22Rv1 (cell line): ENCODE measurements at regions not wholly inside any gene's neighbourhood (a gene's known extent, or its start where the extent isn't known, plus 50 kb on each side); places are given as distances from the start of the nearest gene placed in this dataset.

Experiments used
- H3K27ac ChIP-seq: fragments of 450-650 bp; 2 replicates; pipeline ENCODE4 v1.5.1; 2017
- ZFX ChIP-seq: fragments of 450-650 bp; IDR thresholded peaks from 2 replicates; pipeline ENCODE4 v1.6.1; 2017; ENCODE audit warnings: antibody characterized with exemption, borderline replicate concordance
- TF ChIP-seq, protein P1 (sequence below): fragments of 450-650 bp; IDR thresholded peaks from 2 replicates; pipeline ENCODE4 v1.5.1; 2017; ENCODE audit warnings: mild to moderate bottlenecking

DNA sequence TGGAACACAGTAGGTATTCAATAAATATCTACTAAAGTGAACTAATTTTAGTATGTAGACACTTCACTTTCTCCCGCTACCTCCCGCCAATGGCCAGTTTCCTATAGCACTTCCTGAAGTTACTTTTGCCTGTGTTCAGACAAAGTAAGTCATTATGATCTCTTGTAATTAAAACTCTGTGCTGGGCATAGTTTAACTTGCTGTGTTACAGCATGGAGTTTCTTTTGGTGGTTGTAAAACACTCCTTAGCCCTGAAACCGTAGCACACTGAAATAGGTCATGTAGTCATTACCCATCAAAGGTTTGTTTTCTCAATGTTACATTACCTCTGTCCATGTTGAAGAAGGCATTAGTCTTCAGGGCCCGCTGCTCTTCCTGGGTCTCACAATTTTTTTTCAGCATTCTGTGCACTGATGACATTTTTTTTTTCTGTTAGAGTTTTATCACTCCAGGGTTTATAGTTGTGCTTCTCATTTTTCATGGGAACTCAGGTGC is 54.0 kb upstream of the CENPW start:
- TF ChIP-seq, protein P1, sequence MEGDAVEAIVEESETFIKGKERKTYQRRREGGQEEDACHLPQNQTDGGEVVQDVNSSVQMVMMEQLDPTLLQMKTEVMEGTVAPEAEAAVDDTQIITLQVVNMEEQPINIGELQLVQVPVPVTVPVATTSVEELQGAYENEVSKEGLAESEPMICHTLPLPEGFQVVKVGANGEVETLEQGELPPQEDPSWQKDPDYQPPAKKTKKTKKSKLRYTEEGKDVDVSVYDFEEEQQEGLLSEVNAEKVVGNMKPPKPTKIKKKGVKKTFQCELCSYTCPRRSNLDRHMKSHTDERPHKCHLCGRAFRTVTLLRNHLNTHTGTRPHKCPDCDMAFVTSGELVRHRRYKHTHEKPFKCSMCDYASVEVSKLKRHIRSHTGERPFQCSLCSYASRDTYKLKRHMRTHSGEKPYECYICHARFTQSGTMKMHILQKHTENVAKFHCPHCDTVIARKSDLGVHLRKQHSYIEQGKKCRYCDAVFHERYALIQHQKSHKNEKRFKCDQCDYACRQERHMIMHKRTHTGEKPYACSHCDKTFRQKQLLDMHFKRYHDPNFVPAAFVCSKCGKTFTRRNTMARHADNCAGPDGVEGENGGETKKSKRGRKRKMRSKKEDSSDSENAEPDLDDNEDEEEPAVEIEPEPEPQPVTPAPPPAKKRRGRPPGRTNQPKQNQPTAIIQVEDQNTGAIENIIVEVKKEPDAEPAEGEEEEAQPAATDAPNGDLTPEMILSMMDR = no peak
- TF ChIP-seq ZFX = no peak
- H3K27ac ChIP-seq = no peak overlapping the region
